GM12878 (cell line): ENCODE measurements at regions not wholly inside any gene's neighbourhood (a gene's known extent, or its start where the extent isn't known, plus 50 kb on each side); places are given as distances from the start of the nearest gene placed in this dataset.

Source experiments
- E4F1 ChIP-seq: fragments of 450-650 bp; IDR thresholded peaks from 2 replicates; pipeline ENCODE4 v1.6.1; 2018; ENCODE audit warnings: borderline replicate concordance, mild to moderate bottlenecking; ENCODE audit not compliant: partially characterized antibody
- FOXK2 ChIP-seq: fragments of 450-650 bp; IDR thresholded peaks from 2 replicates; pipeline ENCODE4 v1.6.1; 2017; ENCODE audit warnings: mild to moderate bottlenecking, moderate library complexity
- HDAC6 ChIP-seq: fragments of 200-600 bp; sonication (generic); IDR thresholded peaks from one replicate; pipeline ENCODE4 v1.8.0; 2017; ENCODE audit warnings: antibody characterized with exemption; ENCODE audit not compliant: unreplicated experiment
- MTA3 ChIP-seq: IDR thresholded peaks from 2 replicates; pipeline ENCODE4 v1.6.1; 2012; ENCODE audit warnings: low read length, inconsistent platforms, borderline replicate concordance
- MXI1 ChIP-seq: fragments of 150-350 bp; IDR thresholded peaks from 2 replicates; pipeline ENCODE4 v1.6.1; 2011; ENCODE audit warnings: low read depth, mild to moderate bottlenecking, inconsistent platforms, low read length, improper control_type of control experiment
- POLR2AphosphoS5 ChIP-seq: IDR thresholded peaks from 2 replicates; pipeline ENCODE4 v1.6.1; 2011; ENCODE audit warnings: mild to moderate bottlenecking, low read length, inconsistent platforms
- SREBF2 ChIP-seq: IDR thresholded peaks from 2 replicates; pipeline ENCODE4 v1.6.1; 2012; ENCODE audit warnings: mild to moderate bottlenecking, low read length
- TAF1 ChIP-seq: IDR thresholded peaks from 2 replicates; pipeline ENCODE4 v1.6.1; 2011; ENCODE audit warnings: mild to moderate bottlenecking, low read depth, low read length, borderline replicate concordance
- TF ChIP-seq, protein P1 (sequence below), 3 experiments: IDR thresholded peaks in 2 of 3; conservative IDR thresholded peaks in 1 of 3; 2 replicates each; pipeline ENCODE4 v1.5.1; 2011; ENCODE audit warnings: low read depth in 3 of 3, low read length in 3 of 3, mild to moderate bottlenecking in 3 of 3, control low read depth in 2 of 3, moderate library complexity in 2 of 3, inconsistent platforms in 1 of 3, mixed read lengths in 1 of 3; ENCODE audit not compliant: control insufficient read depth in 2 of 3, insufficient read depth in 1 of 3; ENCODE audit errors: extremely low read depth in 1 of 3
- TF ChIP-seq, protein P2 (sequence below): IDR thresholded peaks from 2 replicates; pipeline ENCODE4 v1.6.1; 2011; ENCODE audit warnings: low read depth, low read length, improper control_type of control experiment, borderline replicate concordance
- TF ChIP-seq, protein P3 (sequence below): fragments of 450-650 bp; formaldehyde crosslinking; IDR thresholded peaks from 2 replicates; pipeline ENCODE4 v1.4.0; 2020; ENCODE audit warnings: mild to moderate bottlenecking, moderate library complexity

- TF ChIP-seq SREBF2 (no peak), HDAC6 (no peak), MXI1 (no peak), E4F1 (no peak), MTA3 (no peak), TAF1 (no peak), POLR2AphosphoS5 (no peak), FOXK2 (no peak)
- TF ChIP-seq, protein P1, sequence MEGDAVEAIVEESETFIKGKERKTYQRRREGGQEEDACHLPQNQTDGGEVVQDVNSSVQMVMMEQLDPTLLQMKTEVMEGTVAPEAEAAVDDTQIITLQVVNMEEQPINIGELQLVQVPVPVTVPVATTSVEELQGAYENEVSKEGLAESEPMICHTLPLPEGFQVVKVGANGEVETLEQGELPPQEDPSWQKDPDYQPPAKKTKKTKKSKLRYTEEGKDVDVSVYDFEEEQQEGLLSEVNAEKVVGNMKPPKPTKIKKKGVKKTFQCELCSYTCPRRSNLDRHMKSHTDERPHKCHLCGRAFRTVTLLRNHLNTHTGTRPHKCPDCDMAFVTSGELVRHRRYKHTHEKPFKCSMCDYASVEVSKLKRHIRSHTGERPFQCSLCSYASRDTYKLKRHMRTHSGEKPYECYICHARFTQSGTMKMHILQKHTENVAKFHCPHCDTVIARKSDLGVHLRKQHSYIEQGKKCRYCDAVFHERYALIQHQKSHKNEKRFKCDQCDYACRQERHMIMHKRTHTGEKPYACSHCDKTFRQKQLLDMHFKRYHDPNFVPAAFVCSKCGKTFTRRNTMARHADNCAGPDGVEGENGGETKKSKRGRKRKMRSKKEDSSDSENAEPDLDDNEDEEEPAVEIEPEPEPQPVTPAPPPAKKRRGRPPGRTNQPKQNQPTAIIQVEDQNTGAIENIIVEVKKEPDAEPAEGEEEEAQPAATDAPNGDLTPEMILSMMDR (IDR thresholded peaks at IDR 0.05 in 2 of 3, conservative IDR thresholded peaks at IDR 0.05 in 1 of 3; ENCODE audit: control insufficient read depth in 2 of 3, extremely low read depth in 1 of 3, insufficient read depth in 1 of 3, low read depth in 3 of 3, low read length in 3 of 3), result no peak
- TF ChIP-seq, protein P2, sequence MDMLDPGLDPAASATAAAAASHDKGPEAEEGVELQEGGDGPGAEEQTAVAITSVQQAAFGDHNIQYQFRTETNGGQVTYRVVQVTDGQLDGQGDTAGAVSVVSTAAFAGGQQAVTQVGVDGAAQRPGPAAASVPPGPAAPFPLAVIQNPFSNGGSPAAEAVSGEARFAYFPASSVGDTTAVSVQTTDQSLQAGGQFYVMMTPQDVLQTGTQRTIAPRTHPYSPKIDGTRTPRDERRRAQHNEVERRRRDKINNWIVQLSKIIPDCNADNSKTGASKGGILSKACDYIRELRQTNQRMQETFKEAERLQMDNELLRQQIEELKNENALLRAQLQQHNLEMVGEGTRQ, result no peak
- TF ChIP-seq, protein P3, sequence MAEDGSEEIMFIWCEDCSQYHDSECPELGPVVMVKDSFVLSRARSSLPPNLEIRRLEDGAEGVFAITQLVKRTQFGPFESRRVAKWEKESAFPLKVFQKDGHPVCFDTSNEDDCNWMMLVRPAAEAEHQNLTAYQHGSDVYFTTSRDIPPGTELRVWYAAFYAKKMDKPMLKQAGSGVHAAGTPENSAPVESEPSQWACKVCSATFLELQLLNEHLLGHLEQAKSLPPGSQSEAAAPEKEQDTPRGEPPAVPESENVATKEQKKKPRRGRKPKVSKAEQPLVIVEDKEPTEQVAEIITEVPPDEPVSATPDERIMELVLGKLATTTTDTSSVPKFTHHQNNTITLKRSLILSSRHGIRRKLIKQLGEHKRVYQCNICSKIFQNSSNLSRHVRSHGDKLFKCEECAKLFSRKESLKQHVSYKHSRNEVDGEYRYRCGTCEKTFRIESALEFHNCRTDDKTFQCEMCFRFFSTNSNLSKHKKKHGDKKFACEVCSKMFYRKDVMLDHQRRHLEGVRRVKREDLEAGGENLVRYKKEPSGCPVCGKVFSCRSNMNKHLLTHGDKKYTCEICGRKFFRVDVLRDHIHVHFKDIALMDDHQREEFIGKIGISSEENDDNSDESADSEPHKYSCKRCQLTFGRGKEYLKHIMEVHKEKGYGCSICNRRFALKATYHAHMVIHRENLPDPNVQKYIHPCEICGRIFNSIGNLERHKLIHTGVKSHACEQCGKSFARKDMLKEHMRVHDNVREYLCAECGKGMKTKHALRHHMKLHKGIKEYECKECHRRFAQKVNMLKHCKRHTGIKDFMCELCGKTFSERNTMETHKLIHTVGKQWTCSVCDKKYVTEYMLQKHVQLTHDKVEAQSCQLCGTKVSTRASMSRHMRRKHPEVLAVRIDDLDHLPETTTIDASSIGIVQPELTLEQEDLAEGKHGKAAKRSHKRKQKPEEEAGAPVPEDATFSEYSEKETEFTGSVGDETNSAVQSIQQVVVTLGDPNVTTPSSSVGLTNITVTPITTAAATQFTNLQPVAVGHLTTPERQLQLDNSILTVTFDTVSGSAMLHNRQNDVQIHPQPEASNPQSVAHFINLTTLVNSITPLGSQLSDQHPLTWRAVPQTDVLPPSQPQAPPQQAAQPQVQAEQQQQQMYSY, result no peak
These were observed 156.8 kb downstream of the TMEM200C start for GRCh38 chr18:5738526-5738925.
